ENCODE measurements at regions not wholly inside any gene's neighbourhood (a gene's known extent, or its start where the extent isn't known, plus 50 kb on each side); places are given as distances from the start of the nearest gene placed in this dataset.

- FAIRE-seq (no peak), DNase-seq (ENCODE audit: low spot score) (no peak), ATAC-seq (no peak)
- Histone ChIP-seq H3K9me3 (ENCODE audit: low read length) (no peaks in the 10 kb centered on the region), H4K20me1 (ENCODE audit: insufficient read depth, low read length) (no peaks in the 10 kb centered on the region), H3K27ac (ENCODE audit: extremely low read length, insufficient read depth, low read length) (no peak overlapping the region), H2AFZ (ENCODE audit: low read length) (no peak overlapping the region), H3K4me1 (ENCODE audit: insufficient read depth, low read length) (no peaks in the 10 kb centered on the region), H3K9ac (ENCODE audit: insufficient read depth, low read depth, low read length) (no peak overlapping the region), H3K4me3 (replicated peaks in 1 of 3; ENCODE audit: insufficient read depth in 1 of 3, low read depth in 2 of 3, low read length in 3 of 3) (no peak overlapping the region), H3K36me3 (replicated peaks in 1 of 2; ENCODE audit: control insufficient read depth in 1 of 2, insufficient read depth in 2 of 2, low read length in 2 of 2) (no peaks in the 10 kb centered on the region), H3K4me2 (ENCODE audit: low read depth, low read length) (no peak overlapping the region), H3K27me3 (ENCODE audit: control insufficient read depth in 1 of 2, insufficient read depth in 2 of 2, low read length in 2 of 2) (no peaks in the 10 kb centered on the region), H3K79me2 (ENCODE audit: insufficient read depth, low read length) (no peaks in the 10 kb centered on the region)
- intact Hi-C loops (cut with micrococcal nuclease; ENCODE audit: unreplicated experiment) (no loop called here), in situ Hi-C loops (cut with HindIII; ENCODE audit: extremely low pct_ligation_motif_present, low pct_unique_long_range_greater_than_20kb) (no loop called here)
- TF ChIP-seq, protein P1, sequence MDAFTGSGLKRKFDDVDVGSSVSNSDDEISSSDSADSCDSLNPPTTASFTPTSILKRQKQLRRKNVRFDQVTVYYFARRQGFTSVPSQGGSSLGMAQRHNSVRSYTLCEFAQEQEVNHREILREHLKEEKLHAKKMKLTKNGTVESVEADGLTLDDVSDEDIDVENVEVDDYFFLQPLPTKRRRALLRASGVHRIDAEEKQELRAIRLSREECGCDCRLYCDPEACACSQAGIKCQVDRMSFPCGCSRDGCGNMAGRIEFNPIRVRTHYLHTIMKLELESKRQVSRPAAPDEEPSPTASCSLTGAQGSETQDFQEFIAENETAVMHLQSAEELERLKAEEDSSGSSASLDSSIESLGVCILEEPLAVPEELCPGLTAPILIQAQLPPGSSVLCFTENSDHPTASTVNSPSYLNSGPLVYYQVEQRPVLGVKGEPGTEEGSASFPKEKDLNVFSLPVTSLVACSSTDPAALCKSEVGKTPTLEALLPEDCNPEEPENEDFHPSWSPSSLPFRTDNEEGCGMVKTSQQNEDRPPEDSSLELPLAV (CRISPR knock-in tag; conservative IDR thresholded peaks at IDR 0.05; ENCODE audit: low read depth): no peak
- TF ChIP-seq ZNF205 (CRISPR knock-in tag; IDR thresholded peaks at IDR 0.05): no peak
- no peak for TF ChIP-seq GTF2F1 (IDR thresholded peaks at IDR 0.05; ENCODE audit: low read length)
- no peak for TF ChIP-seq SMAD3 (CRISPR knock-in tag; IDR thresholded peaks at IDR 0.05)
- TF ChIP-seq JUNB (CRISPR knock-in tag; IDR thresholded peaks at IDR 0.05; ENCODE audit: borderline replicate concordance): no peak
- no peak for TF ChIP-seq ELF3 (CRISPR knock-in tag; IDR thresholded peaks at IDR 0.05)
- no peak for TF ChIP-seq ISL2 (CRISPR knock-in tag; IDR thresholded peaks at IDR 0.05)
- TF ChIP-seq ZNF234 (CRISPR knock-in tag; conservative IDR thresholded peaks at IDR 0.05): no peak
- TF ChIP-seq ZNF766 (CRISPR knock-in tag; IDR thresholded peaks at IDR 0.05; ENCODE audit: borderline replicate concordance): no peak
- no peak for TF ChIP-seq ZNF326 (CRISPR knock-in tag; IDR thresholded peaks at IDR 0.05; ENCODE audit: borderline replicate concordance)
- no peak for TF ChIP-seq GFI1 (CRISPR knock-in tag; IDR thresholded peaks at IDR 0.05; ENCODE audit: borderline replicate concordance)
- TF ChIP-seq ZNF180 (CRISPR knock-in tag; IDR thresholded peaks at IDR 0.05; ENCODE audit: borderline replicate concordance, low read depth): no peak
- no peak for TF ChIP-seq FOXP4 (CRISPR knock-in tag; IDR thresholded peaks at IDR 0.05)
- no peak for TF ChIP-seq ZKSCAN8 (CRISPR knock-in tag; IDR thresholded peaks at IDR 0.05; ENCODE audit: borderline replicate concordance)
- TF ChIP-seq ZNF75D (CRISPR knock-in tag; IDR thresholded peaks at IDR 0.05; ENCODE audit: borderline replicate concordance): no peak
- no peak for TF ChIP-seq PRDM10 (CRISPR knock-in tag; IDR thresholded peaks at IDR 0.05; ENCODE audit: low read depth)
- no peak for TF ChIP-seq ZC3H4 (CRISPR knock-in tag; IDR thresholded peaks at IDR 0.05; ENCODE audit: borderline replicate concordance)
- no peak for TF ChIP-seq TBL1XR1 (IDR thresholded peaks at IDR 0.05; ENCODE audit: borderline replicate concordance, low read length, partially characterized antibody)
- WGBS (ENCODE audit: low lambda C conversion rate): 63% methylated on average over 4 of the region's 4 CpGs
- ChIA-PET CTCF (ENCODE audit: low intra/inter-chr PET ratio, low total read pairs) (no interaction called here), POLR2A (no interaction called here)
- no TSS peak for BruUV-seq (replicated peaks)
Measured at GRCh38 chr11:92364177-92364576, 139.6 kb downstream of the FAT3 start.
